A549 (cell line): ENCODE measurements at regions not wholly inside any gene's neighbourhood (a gene's known extent, or its start where the extent isn't known, plus 50 kb on each side); places are given as distances from the start of the nearest gene placed in this dataset.

Experiments used
- ATAC-seq, 2 experiments: fragments of 200-7000 bp in 1 of 2; fragments of >200 bp in 1 of 2; cut with Nextera tagmentation in 1 of 2; cut with Tn5 transposase in 1 of 2; 3 replicates each; pipeline versions ENCODE4 v1.8.0 to v1.9.1; 2018 to 2020; ENCODE audit warnings: mild to moderate bottlenecking in 1 of 2, moderate library complexity in 1 of 2
- CTCF ChIA-PET: fragments of 300-600 bp; sonication (Branson Sonifier 250); formaldehyde crosslinking; extraction: SDS; loops from one replicate; lab custom pipeline; 2021; ENCODE audit warnings: antibody characterized with exemption, inconsistent platforms; lab: Yijun Ruan, JAX
- POLR2A ChIA-PET: fragments of 350-600 bp; formaldehyde crosslinking; extraction: SDS; loops from one replicate; lab custom pipeline; 2021; ENCODE audit warnings: antibody characterized with exemption, inconsistent platforms; lab: Yijun Ruan, JAX
- DNase-seq, 2 experiments: peaks; one replicate each; pipeline versions ENCODE4 v3.0.0 to v3.0.0-alpha.2; 2011 to 2016; ENCODE audit warnings: low read depth in 1 of 2, low spot score in 1 of 2
- FAIRE-seq: peaks from 2 replicates; lab custom pipeline; 2011; peaks lifted over from hg19 to GRCh38; lab: Jason Lieb, UNC
- H3K27ac ChIP-seq, 2 experiments: fragments of >200 bp; sonication (Bioruptor Twin); formaldehyde crosslinking; 3 replicates each; pipeline ENCODE4 v1.5.1; 2016 to 2017
- H3K4me1 ChIP-seq: fragments of >200 bp; sonication (Bioruptor Twin); formaldehyde crosslinking; 3 replicates; pipeline ENCODE4 v1.6.1; 2016
- H3K4me2 ChIP-seq: fragments of >200 bp; sonication (Bioruptor Twin); formaldehyde crosslinking; 3 replicates; pipeline ENCODE4 v1.6.1; 2016
- H3K4me3 ChIP-seq: fragments of >200 bp; sonication (Bioruptor Twin); formaldehyde crosslinking; 3 replicates; pipeline ENCODE4 v1.5.1; 2016
- H3K9me3 ChIP-seq: fragments of >200 bp; sonication (Bioruptor Twin); formaldehyde crosslinking; 3 replicates; pipeline ENCODE4 v1.6.1; 2016
- ATOH8 ChIP-seq: fragments of 250-450 bp; sonication (Bioruptor Pico); IDR thresholded peaks from 2 replicates; pipeline ENCODE4 v1.5.0; 2020; ENCODE audit warnings: low read depth, mild to moderate bottlenecking, moderate library complexity
- CHD2 ChIP-seq: fragments of 150-350 bp; IDR thresholded peaks from 2 replicates; pipeline ENCODE4 v1.6.1; 2014; ENCODE audit warnings: low read length; ENCODE audit not compliant: partially characterized antibody
- CHD4 ChIP-seq: fragments of 200-600 bp; sonication (generic); IDR thresholded peaks from 2 replicates; pipeline ENCODE4 v1.6.1; 2016; ENCODE audit warnings: antibody characterized with exemption, mild to moderate bottlenecking, borderline replicate concordance
- CTCF ChIP-seq: fragments of >200 bp; sonication (Bioruptor Twin); formaldehyde crosslinking; IDR thresholded peaks from 3 replicates; pipeline ENCODE4 v1.5.1; 2016
- E2F6 ChIP-seq: IDR thresholded peaks from 2 replicates; pipeline ENCODE4 v1.6.1; 2012; ENCODE audit warnings: low read depth, borderline replicate concordance
- EHF ChIP-seq: fragments of 250-450 bp; sonication (Bioruptor Pico); IDR thresholded peaks from 2 replicates; pipeline ENCODE4 v1.5.0; 2020; ENCODE audit warnings: mild to moderate bottlenecking
- ESRRA ChIP-seq: fragments of 150-350 bp; IDR thresholded peaks from 2 replicates; pipeline ENCODE4 v1.6.1; 2014; ENCODE audit warnings: mild to moderate bottlenecking, low read length, borderline replicate concordance
- FOSB ChIP-seq: fragments of 250-450 bp; sonication (Bioruptor Pico); IDR thresholded peaks from 2 replicates; pipeline ENCODE4 v1.5.0; 2020; ENCODE audit warnings: mild to moderate bottlenecking, moderate library complexity
- FOXS1 ChIP-seq: fragments of 250-450 bp; sonication (Bioruptor Pico); IDR thresholded peaks from 2 replicates; pipeline ENCODE4 v1.5.0; 2020; ENCODE audit warnings: mild to moderate bottlenecking, moderate library complexity
- GATA3 ChIP-seq: IDR thresholded peaks from 2 replicates; pipeline ENCODE4 v1.6.1; 2012; ENCODE audit warnings: borderline replicate concordance
- HDAC2 ChIP-seq: fragments of 200-600 bp; sonication (generic); IDR thresholded peaks from 2 replicates; pipeline ENCODE4 v1.6.1; 2016
- HEYL ChIP-seq: fragments of 250-450 bp; sonication (Bioruptor Pico); IDR thresholded peaks from 2 replicates; pipeline ENCODE4 v1.8.0; 2021; ENCODE audit warnings: mild to moderate bottlenecking, moderate library complexity
- HOXA7 ChIP-seq: fragments of 250-450 bp; sonication (Bioruptor Pico); IDR thresholded peaks from 2 replicates; pipeline ENCODE4 v1.5.0; 2020; ENCODE audit warnings: mild to moderate bottlenecking, moderate library complexity
- HOXB5 ChIP-seq: fragments of 250-450 bp; sonication (Bioruptor Pico); IDR thresholded peaks from 2 replicates; pipeline ENCODE4 v1.5.0; 2020; ENCODE audit warnings: mild to moderate bottlenecking, moderate library complexity
- JUNB ChIP-seq: fragments of >200 bp; sonication (Bioruptor Twin); formaldehyde crosslinking; IDR thresholded peaks from 2 replicates; pipeline ENCODE4 v1.6.1; 2016
- MAFK ChIP-seq: fragments of 450-650 bp; IDR thresholded peaks from 2 replicates; pipeline ENCODE4 v1.6.1; 2014; ENCODE audit not compliant: partially characterized antibody
- MYC ChIP-seq: IDR thresholded peaks from 2 replicates; pipeline ENCODE4 v1.6.1; 2012; ENCODE audit warnings: mild to moderate bottlenecking, inconsistent platforms, low read length, improper control_type of control experiment, borderline replicate concordance
- POLR2A ChIP-seq: IDR thresholded peaks from 2 replicates; pipeline ENCODE4 v1.6.1; 2012; ENCODE audit warnings: mild to moderate bottlenecking, low read length
- RAD21 ChIP-seq, 2 experiments: fragments of >200 bp in 1 of 2; sonication (Bioruptor Twin) in 1 of 2; formaldehyde crosslinking in 1 of 2; IDR thresholded peaks in 1 of 2; conservative IDR thresholded peaks in 1 of 2; 2 replicates in 1 of 2; 3 replicates in 1 of 2; pipeline ENCODE4 v1.6.1; 2012 to 2018; ENCODE audit warnings: inconsistent platforms in 1 of 2
- RARB ChIP-seq: fragments of 250-450 bp; sonication (Bioruptor Pico); IDR thresholded peaks from 2 replicates; pipeline ENCODE4 v1.8.0; 2021; ENCODE audit warnings: mild to moderate bottlenecking, moderate library complexity
- RNF2 ChIP-seq: fragments of 200-600 bp; sonication (generic); IDR thresholded peaks from 2 replicates; pipeline ENCODE4 v1.6.1; 2016; ENCODE audit warnings: low read depth, mild to moderate bottlenecking, antibody characterized with exemption, moderate library complexity, borderline replicate concordance
- TFCP2L1 ChIP-seq: fragments of 250-450 bp; sonication (Bioruptor Pico); IDR thresholded peaks from 2 replicates; pipeline ENCODE4 v1.5.0; 2021; ENCODE audit warnings: mild to moderate bottlenecking
- ZNF302 ChIP-seq: fragments of 250-450 bp; sonication (Bioruptor Pico); IDR thresholded peaks from 2 replicates; pipeline ENCODE4 v1.9.0; 2021; ENCODE audit warnings: inconsistent platforms, mild to moderate bottlenecking, moderate library complexity
- WGBS: methylation state at CpG from one replicate; pipeline ENCODE4 v1.1.6; 2017; ENCODE audit errors: missing lambda C conversion rate; 5-methylcytosine and 5-hydroxymethylcytosine counted together
- TF ChIP-seq, protein P1 (sequence below): IDR thresholded peaks from 2 replicates; pipeline ENCODE4 v1.6.1; 2012
- TF ChIP-seq, protein P2 (sequence below): fragments of >200 bp; sonication (Bioruptor Twin); formaldehyde crosslinking; IDR thresholded peaks from 3 replicates; pipeline ENCODE4 v1.6.1; 2016

GRCh38 chr4:19829101-19829500, 422.6 kb upstream of the SLIT2 start:
- ChIA-PET CTCF (no interaction called here), POLR2A (no interaction called here)
- no peak for TF ChIP-seq RAD21 (conservative IDR thresholded peaks at IDR 0.05 in 1 of 2, IDR thresholded peaks at IDR 0.05 in 1 of 2)
- no peak for TF ChIP-seq HOXA7
- TF ChIP-seq CTCF, result no peak
- no peak for TF ChIP-seq FOSB
- no peak for TF ChIP-seq HEYL (CRISPR knock-in tag)
- no peak for TF ChIP-seq HDAC2
- TF ChIP-seq, protein P1, sequence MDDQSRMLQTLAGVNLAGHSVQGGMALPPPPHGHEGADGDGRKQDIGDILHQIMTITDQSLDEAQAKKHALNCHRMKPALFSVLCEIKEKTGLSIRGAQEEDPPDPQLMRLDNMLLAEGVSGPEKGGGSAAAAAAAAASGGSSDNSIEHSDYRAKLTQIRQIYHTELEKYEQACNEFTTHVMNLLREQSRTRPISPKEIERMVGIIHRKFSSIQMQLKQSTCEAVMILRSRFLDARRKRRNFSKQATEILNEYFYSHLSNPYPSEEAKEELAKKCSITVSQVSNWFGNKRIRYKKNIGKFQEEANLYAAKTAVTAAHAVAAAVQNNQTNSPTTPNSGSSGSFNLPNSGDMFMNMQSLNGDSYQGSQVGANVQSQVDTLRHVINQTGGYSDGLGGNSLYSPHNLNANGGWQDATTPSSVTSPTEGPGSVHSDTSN, result no peak
- no peak for TF ChIP-seq MYC
- Histone ChIP-seq H3K4me1 (no peaks in the 10 kb centered on the region), H3K4me2 (no peak overlapping the region), H3K4me3 (no peak overlapping the region), H3K9me3 (no peaks in the 10 kb centered on the region), H3K27ac (no peak overlapping the region)
- ATAC-seq (no peak), FAIRE-seq (no peak), DNase-seq (no peak)
- 4% methylated on average over 4 of the region's 4 CpGs for WGBS

DNA sequence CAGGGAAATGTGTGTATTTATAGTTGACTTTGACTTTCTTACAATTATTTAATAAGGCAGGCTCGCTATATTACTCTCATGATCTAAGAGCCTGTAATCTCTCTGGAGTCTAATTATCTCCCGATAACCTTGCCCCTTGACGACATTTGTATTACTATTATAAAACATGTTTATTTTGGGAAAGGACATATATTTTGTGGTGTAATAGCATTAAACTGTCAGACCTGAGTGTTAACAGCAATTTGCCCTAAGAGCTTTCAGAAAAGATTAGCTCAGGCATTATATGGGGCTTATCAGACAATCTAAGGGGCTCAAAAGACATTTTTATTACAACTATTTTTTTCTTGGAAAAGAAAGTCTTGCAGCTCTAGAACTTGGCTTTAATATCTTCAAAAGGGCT, 427.9 kb upstream of the SLIT2 start:
- no peak for FAIRE-seq

GRCh38 chr4:19819737-19820136, 432.0 kb upstream of the SLIT2 start:
- no peaks in the 10 kb centered on the region for H3K4me1 ChIP-seq
- CTCF ChIA-PET, result no interaction called here
- FAIRE-seq (no peak), ATAC-seq (no peak), DNase-seq (no peak)
- H3K4me2 ChIP-seq, result no peak overlapping the region
- no peak overlapping the region for H3K4me3 ChIP-seq
- H3K27ac ChIP-seq, result no peak overlapping the region
- H3K9me3 ChIP-seq, result no peaks in the 10 kb centered on the region
- 3% methylated on average over 1 of the region's 1 CpG for WGBS
- POLR2A ChIA-PET, result no interaction called here
- TF ChIP-seq ZNF302 (CRISPR knock-in tag), result no peak
- no peak for TF ChIP-seq HOXA7
- TF ChIP-seq CHD2, result no peak
- TF ChIP-seq, protein P2, sequence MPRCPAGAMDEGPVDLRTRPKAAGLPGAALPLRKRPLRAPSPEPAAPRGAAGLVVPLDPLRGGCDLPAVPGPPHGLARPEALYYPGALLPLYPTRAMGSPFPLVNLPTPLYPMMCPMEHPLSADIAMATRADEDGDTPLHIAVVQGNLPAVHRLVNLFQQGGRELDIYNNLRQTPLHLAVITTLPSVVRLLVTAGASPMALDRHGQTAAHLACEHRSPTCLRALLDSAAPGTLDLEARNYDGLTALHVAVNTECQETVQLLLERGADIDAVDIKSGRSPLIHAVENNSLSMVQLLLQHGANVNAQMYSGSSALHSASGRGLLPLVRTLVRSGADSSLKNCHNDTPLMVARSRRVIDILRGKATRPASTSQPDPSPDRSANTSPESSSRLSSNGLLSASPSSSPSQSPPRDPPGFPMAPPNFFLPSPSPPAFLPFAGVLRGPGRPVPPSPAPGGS, result no peak
- no peak for TF ChIP-seq RNF2
- no peak for TF ChIP-seq HOXB5
- TF ChIP-seq CHD4, result no peak
- no peak for TF ChIP-seq RARB
- no peak for TF ChIP-seq FOXS1 (CRISPR knock-in tag)

More for the DNA sequence above, 427.9 kb upstream of the SLIT2 start:
- no peaks in the 10 kb centered on the region for H3K9me3 ChIP-seq
- no peak overlapping the region for H3K4me2 ChIP-seq
- no peak for TF ChIP-seq GATA3
- TF ChIP-seq HEYL (CRISPR knock-in tag), result no peak
- TF ChIP-seq TFCP2L1, result no peak
- no peak for TF ChIP-seq POLR2A
- TF ChIP-seq MAFK, result no peak
- no peak for TF ChIP-seq JUNB
- no peak for TF ChIP-seq E2F6
- no peak for TF ChIP-seq EHF (CRISPR knock-in tag)
- no peak for TF ChIP-seq ATOH8 (CRISPR knock-in tag)
- TF ChIP-seq HDAC2, result no peak
- no peak for TF ChIP-seq ESRRA
- TF ChIP-seq, protein P2, result no peak
- H3K4me1 ChIP-seq, result no peaks in the 10 kb centered on the region
- DNase-seq, result no peak
- ATAC-seq, result no peak
- WGBS, result 64% methylated on average over 3 of the region's 3 CpGs
- H3K4me3 ChIP-seq, result no peak overlapping the region
- no peak overlapping the region for H3K27ac ChIP-seq
- ChIA-PET POLR2A (no interaction called here), CTCF (no interaction called here)
